Endothelial cell of umbilical vein (primary cell): ENCODE measurements at regions not wholly inside any gene's neighbourhood (a gene's known extent, or its start where the extent isn't known, plus 50 kb on each side); places are given as distances from the start of the nearest gene placed in this dataset.

Source experiments
- BruUV-seq: library from RNA; stranded (reverse); fragments of 400-500 nt; replicated peaks from 2 replicates; lab custom pipeline; 2021; lab: Mats Ljungman, UMichigan
- CTCF ChIA-PET: fragments of 300-600, 350-600 bp; sonication (Branson Sonifier 250); formaldehyde crosslinking; loops from one replicate; lab custom pipeline; 2021; ENCODE audit warnings: antibody characterized with exemption, inconsistent platforms; lab: Charles Lee
- POLR2A ChIA-PET: fragments of 300-600, 350-600 bp; sonication (Branson Sonifier 250); formaldehyde crosslinking; loops from one replicate; lab custom pipeline; 2021; ENCODE audit warnings: antibody characterized with exemption, inconsistent platforms; lab: Charles Lee
- DNase-seq: peaks from one replicate; pipeline ENCODE4 v3.0.0-alpha.2; 2011; ENCODE audit warnings: low read depth, low spot score
- FAIRE-seq: peaks from 2 replicates; lab custom pipeline; 2011; peaks lifted over from hg19 to GRCh38; lab: Jason Lieb, UNC
- H2AFZ ChIP-seq: 2 replicates; pipeline ENCODE4 v1.6.0; 2012; ENCODE audit warnings: low read depth, low read length, control low read depth, inconsistent platforms
- H3K27ac ChIP-seq: 2 replicates; pipeline ENCODE4 v1.5.1; 2011; ENCODE audit warnings: low read depth, mild to moderate bottlenecking, control low read depth, low read length, moderate library complexity; ENCODE audit not compliant: insufficient read depth
- H3K27me3 ChIP-seq, 2 experiments: 2 replicates each; pipeline versions ENCODE4 v1.6.0 to v1.6.1; 2011; ENCODE audit warnings: low read length in 2 of 2, mixed read lengths in 1 of 2; ENCODE audit not compliant: control insufficient read depth in 2 of 2, insufficient read depth in 2 of 2
- H3K36me3 ChIP-seq, 2 experiments: 2 replicates in 1 of 2; 3 replicates in 1 of 2; pipeline ENCODE4 v1.5.1; 2011; ENCODE audit warnings: low read length in 2 of 2, mild to moderate bottlenecking in 1 of 2, moderate library complexity in 1 of 2; ENCODE audit not compliant: control insufficient read depth in 2 of 2, insufficient read depth in 2 of 2; ENCODE audit errors: extremely low read depth in 1 of 2
- H3K4me1 ChIP-seq: 3 replicates; pipeline ENCODE4 v1.5.1; 2011; ENCODE audit warnings: mild to moderate bottlenecking, low read length; ENCODE audit not compliant: control insufficient read depth, insufficient read depth; ENCODE audit errors: extremely low read depth
- H3K4me2 ChIP-seq: 2 replicates; pipeline ENCODE4 v1.6.1; 2011; ENCODE audit warnings: low read length, control low read depth, mixed read lengths; ENCODE audit not compliant: insufficient read depth
- H3K4me3 ChIP-seq, 3 experiments: fragments of 200-600 bp in 1 of 3; sonication (generic), shearing (Covaris generic) in 1 of 3; replicated peaks in 1 of 3; 2 replicates each; pipeline ENCODE4 v1.5.1; 2011 to 2016; ENCODE audit warnings: control low read depth in 3 of 3, low read length in 3 of 3, mild to moderate bottlenecking in 2 of 3, inconsistent platforms in 1 of 3, low read depth in 1 of 3, moderate library complexity in 1 of 3; ENCODE audit not compliant: insufficient read depth in 1 of 3
- H3K79me2 ChIP-seq: 2 replicates; pipeline ENCODE4 v1.6.0; 2012; ENCODE audit warnings: low read length, inconsistent platforms; ENCODE audit not compliant: control insufficient read depth, insufficient read depth
- H3K9ac ChIP-seq: replicated peaks from 2 replicates; pipeline ENCODE3; 2011; ENCODE audit warnings: low read length, control low read depth; ENCODE audit not compliant: insufficient read depth; ENCODE audit errors: extremely low read depth
- H3K9me1 ChIP-seq: replicated peaks from 3 replicates; pipeline ENCODE4 v1.6.0; 2011; ENCODE audit warnings: mild to moderate bottlenecking, low read length; ENCODE audit not compliant: control insufficient read depth, insufficient read depth; ENCODE audit errors: extremely low read depth
- H3K9me3 ChIP-seq: replicated peaks from 2 replicates; pipeline ENCODE4 v1.5.1; 2012; ENCODE audit warnings: low read length, inconsistent platforms; ENCODE audit not compliant: control insufficient read depth, insufficient read depth
- H4K20me1 ChIP-seq: replicated peaks from 2 replicates; pipeline ENCODE3; 2011; ENCODE audit warnings: mild to moderate bottlenecking, low read length; ENCODE audit not compliant: control insufficient read depth, insufficient read depth; ENCODE audit errors: extremely low read depth
- EZH2 ChIP-seq: IDR thresholded peaks from 2 replicates; pipeline ENCODE4 v1.6.1; 2012; ENCODE audit warnings: borderline replicate concordance, low read depth, mild to moderate bottlenecking, moderate library complexity, low read length, inconsistent platforms; ENCODE audit not compliant: severe bottlenecking
- FOS ChIP-seq: IDR thresholded peaks from 2 replicates; pipeline ENCODE4 v1.6.1; 2011; ENCODE audit warnings: mild to moderate bottlenecking, low read length, moderate library complexity, borderline replicate concordance; ENCODE audit not compliant: insufficient read depth
- GATA2 ChIP-seq: IDR thresholded peaks from 2 replicates; pipeline ENCODE4 v1.7.0; 2011; ENCODE audit warnings: low read depth, mild to moderate bottlenecking, moderate library complexity, mixed read lengths, low read length; ENCODE audit not compliant: insufficient read length, insufficient read depth
- JUN ChIP-seq: IDR thresholded peaks from 2 replicates; pipeline ENCODE4 v1.6.1; 2011; ENCODE audit warnings: borderline replicate concordance, low read depth; ENCODE audit not compliant: insufficient read length, insufficient read depth
- MYC ChIP-seq: IDR thresholded peaks from one replicate; pipeline ENCODE4 v1.6.1; 2011; ENCODE audit warnings: mild to moderate bottlenecking, low read depth, low read length
- POLR2A ChIP-seq: IDR thresholded peaks from 2 replicates; pipeline ENCODE4 v1.6.1; 2012; ENCODE audit warnings: low read depth, mild to moderate bottlenecking, control low read depth, low read length
- POLR2AphosphoS5 ChIP-seq: IDR thresholded peaks from 2 replicates; pipeline ENCODE4 v1.6.1; 2012; ENCODE audit warnings: low read depth, mild to moderate bottlenecking, control low read depth, low read length, moderate library complexity; ENCODE audit not compliant: insufficient read depth
- dilution Hi-C: fragments of 300-500 bp; cut with MboI; formaldehyde crosslinking; loops from one replicate; pipeline ENCODE4 v1.15.0; 2019; ENCODE audit warnings: low sequenced_read_pairs; ENCODE audit not compliant: extremely low pct_ligation_motif_present
- intact Hi-C: fragments of 100-400 bp; cut with micrococcal nuclease; formaldehyde crosslinking; loops from one replicate; pipeline ENCODE4 v1.10.0; 2022
- TF ChIP-seq, protein P1 (sequence below), 2 donors: IDR thresholded peaks; 1 replicate in 1 of 2; 2 replicates in 1 of 2; pipeline ENCODE4 v1.5.1; 2011; ENCODE audit warnings: low read length in 2 of 2, mild to moderate bottlenecking in 2 of 2, moderate library complexity in 2 of 2, control low read depth in 1 of 2, inconsistent platforms in 1 of 2, low read depth in 1 of 2; ENCODE audit not compliant: insufficient read depth in 1 of 2; ENCODE audit errors: extremely low read depth in 1 of 2
- TF ChIP-seq, protein P2 (sequence below): IDR thresholded peaks from 2 replicates; pipeline ENCODE4 v1.6.1; 2011; ENCODE audit not compliant: insufficient read depth, insufficient read length

DNA sequence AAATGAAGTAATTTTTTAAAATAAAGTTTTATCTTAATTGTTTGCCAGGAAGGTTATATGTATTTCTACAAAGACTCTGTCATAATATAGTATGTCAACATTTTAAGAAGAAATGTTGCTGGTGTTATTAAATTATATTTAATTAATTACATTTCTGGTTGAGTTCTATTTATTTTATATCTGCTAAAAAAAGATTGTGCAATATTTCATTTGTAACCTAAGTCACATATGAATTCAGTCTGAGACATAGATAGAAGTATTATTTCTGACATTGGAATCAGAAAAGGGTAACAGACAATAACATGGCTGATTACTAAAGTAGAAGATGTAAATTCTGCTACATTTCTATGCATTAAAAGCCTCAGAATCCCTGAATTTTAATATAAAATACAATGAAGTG is 1985.1 kb downstream of the C4orf33 start:
- H2AFZ ChIP-seq: no peak overlapping the region
- no peaks in the 10 kb centered on the region for H3K27me3 ChIP-seq
- H3K27ac ChIP-seq: no peak overlapping the region
- no peak for DNase-seq
- intact Hi-C loops (no loop called here), dilution Hi-C loops (no loop called here)
- no peak overlapping the region for H3K4me2 ChIP-seq
- no peaks in the 10 kb centered on the region for H3K9me1 ChIP-seq
- no peaks in the 10 kb centered on the region for H3K79me2 ChIP-seq
- FAIRE-seq: no peak
- no TSS peak for BruUV-seq
- H3K4me1 ChIP-seq: no peaks in the 10 kb centered on the region
- H3K9me3 ChIP-seq: no peaks in the 10 kb centered on the region
- CTCF ChIA-PET: no interaction called here
- no peaks in the 10 kb centered on the region for H4K20me1 ChIP-seq
- POLR2A ChIA-PET: no interaction called here
- TF ChIP-seq, protein P1, sequence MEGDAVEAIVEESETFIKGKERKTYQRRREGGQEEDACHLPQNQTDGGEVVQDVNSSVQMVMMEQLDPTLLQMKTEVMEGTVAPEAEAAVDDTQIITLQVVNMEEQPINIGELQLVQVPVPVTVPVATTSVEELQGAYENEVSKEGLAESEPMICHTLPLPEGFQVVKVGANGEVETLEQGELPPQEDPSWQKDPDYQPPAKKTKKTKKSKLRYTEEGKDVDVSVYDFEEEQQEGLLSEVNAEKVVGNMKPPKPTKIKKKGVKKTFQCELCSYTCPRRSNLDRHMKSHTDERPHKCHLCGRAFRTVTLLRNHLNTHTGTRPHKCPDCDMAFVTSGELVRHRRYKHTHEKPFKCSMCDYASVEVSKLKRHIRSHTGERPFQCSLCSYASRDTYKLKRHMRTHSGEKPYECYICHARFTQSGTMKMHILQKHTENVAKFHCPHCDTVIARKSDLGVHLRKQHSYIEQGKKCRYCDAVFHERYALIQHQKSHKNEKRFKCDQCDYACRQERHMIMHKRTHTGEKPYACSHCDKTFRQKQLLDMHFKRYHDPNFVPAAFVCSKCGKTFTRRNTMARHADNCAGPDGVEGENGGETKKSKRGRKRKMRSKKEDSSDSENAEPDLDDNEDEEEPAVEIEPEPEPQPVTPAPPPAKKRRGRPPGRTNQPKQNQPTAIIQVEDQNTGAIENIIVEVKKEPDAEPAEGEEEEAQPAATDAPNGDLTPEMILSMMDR (IDR thresholded peaks at IDR 0.05; ENCODE audit: extremely low read depth in 1 of 2, insufficient read depth in 1 of 2, low read depth in 1 of 2, low read length in 2 of 2): no peak
- no peak for TF ChIP-seq GATA2
- TF ChIP-seq FOS: no peak
- no peak for TF ChIP-seq EZH2
- no peak for TF ChIP-seq POLR2AphosphoS5
- TF ChIP-seq, protein P2, sequence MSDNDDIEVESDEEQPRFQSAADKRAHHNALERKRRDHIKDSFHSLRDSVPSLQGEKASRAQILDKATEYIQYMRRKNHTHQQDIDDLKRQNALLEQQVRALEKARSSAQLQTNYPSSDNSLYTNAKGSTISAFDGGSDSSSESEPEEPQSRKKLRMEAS: no peak
- no peak for TF ChIP-seq MYC
- TF ChIP-seq POLR2A: no peak
- TF ChIP-seq JUN: no peak
- H3K4me3 ChIP-seq: no peak overlapping the region
- no peaks in the 10 kb centered on the region for H3K36me3 ChIP-seq
- H3K9ac ChIP-seq: no peak overlapping the region
